Ovary (tissue), 7 donors: ENCODE measurements at regions not wholly inside any gene's neighbourhood (a gene's known extent, or its start where the extent isn't known, plus 50 kb on each side); places are given as distances from the start of the nearest gene placed in this dataset.
"Not testable (repeated sequence)": the region's sequence is repeated elsewhere in the genome, so short reads cannot be mapped to it uniquely, and the experiment has no call there.

ENCODE experiments used
- DNase-seq, 5 donors: peaks; one replicate each; pipeline ENCODE4 v3.0.0-alpha.2; 2019 to 2020
- H3K27ac ChIP-seq, 2 donors: fragments of 200-600 bp; one replicate each; pipeline versions ENCODE4 v1.5.1 to v1.8.0; 2019 to 2022
- H3K27me3 ChIP-seq: fragments of 200-600 bp; one replicate; pipeline ENCODE4 v1.8.0; 2022
- H3K36me3 ChIP-seq: fragments of 200-600 bp; sonication (generic); one replicate; pipeline ENCODE4 v1.5.1; 2019
- H3K4me1 ChIP-seq: one replicate; pipeline ENCODE4 v1.8.1; 2013; ENCODE audit warnings: mild to moderate bottlenecking, moderate library complexity; ENCODE audit not compliant: insufficient read depth
- H3K4me3 ChIP-seq: fragments of 200-600 bp; sonication (generic); one replicate; pipeline ENCODE4 v1.5.1; 2017
- H3K9me3 ChIP-seq, 2 donors: fragments of 200-600 bp in 1 of 2; sonication (generic) in 1 of 2; one replicate each; pipeline versions ENCODE4 v1.5.1 to v1.8.1; 2013 to 2019; ENCODE audit warnings: mild to moderate bottlenecking in 1 of 2, moderate library complexity in 1 of 2
- POLR2A ChIP-seq: fragments of 450-650 bp; IDR thresholded peaks from one replicate; pipeline ENCODE4 v1.6.1; 2017; ENCODE audit warnings: antibody characterized with exemption, mild to moderate bottlenecking, moderate library complexity
- WGBS, 3 donors: extraction: QIAGEN DNeasy Blood & Tissue Kit in 1 of 3; methylation state at CpG; one replicate each; pipeline versions ENCODE4 v1.1.5 to v1.1.7; 2013 to 2017; 5-methylcytosine and 5-hydroxymethylcytosine counted together
- intact Hi-C, 4 donors: fragments of 100-400 bp; cut with DNase I; formaldehyde crosslinking; loops; one replicate each; pipeline versions ENCODE4 v1.11.0 to v1.15.1; 2022 to 2023
- donor health status: DM: no; HTN: no; CAD: no; lungs with moderate emphysema.
- donor health status: DM: no; HTN: no; CAD: no.
- donor health status: Bipolar disorder and iron deficiency.
- donor health status: DM: no; HTN: no; CAD: no.
- donor health status: DM: yes; HTN: yes; CAD: no.

DNA sequence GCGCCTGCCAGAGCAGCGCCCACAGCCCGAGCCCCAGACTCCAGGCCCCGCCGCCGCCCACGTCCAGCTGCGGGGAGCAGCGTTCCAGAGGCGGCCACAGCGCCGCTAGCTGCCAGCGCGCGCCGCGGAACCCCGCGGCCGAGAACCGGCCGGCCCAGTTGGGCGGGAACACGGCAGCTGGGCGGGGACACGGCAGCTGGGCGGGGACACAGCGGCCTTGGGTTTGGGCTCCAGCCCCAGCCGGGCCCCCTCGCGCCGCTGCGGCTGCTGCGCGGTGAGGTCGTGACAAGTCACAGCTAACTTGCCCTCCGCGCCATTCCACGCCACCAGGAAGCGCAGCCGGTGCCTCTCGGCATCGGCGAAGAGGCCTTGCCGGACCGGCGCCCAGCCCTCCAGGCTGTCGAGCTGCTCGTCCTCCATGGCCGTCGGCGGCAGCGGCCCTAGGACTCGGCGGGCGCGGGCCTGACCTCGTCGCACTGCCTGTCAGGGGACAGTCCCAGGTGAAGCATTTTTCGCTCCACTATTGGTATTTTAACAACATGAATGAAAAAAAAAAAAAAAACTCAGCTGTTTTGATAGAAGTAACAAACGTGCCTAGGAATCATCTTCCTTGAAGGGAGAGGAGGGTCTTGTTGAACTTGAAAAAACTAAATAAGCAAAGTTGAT is 56.6 kb upstream of the GOLGA8N start:
- WGBS, 3 donors: 0 to 1% (median 0%) methylated on average over 8 to 23 of the region's 61 CpGs
- intact Hi-C loops, H3K36me3 ChIP-seq, H3K4me1 ChIP-seq, H3K27me3 ChIP-seq, H3K9me3 ChIP-seq: not testable (repeated sequence)
- peak; percentile 23 for TF ChIP-seq POLR2A
- Histone ChIP-seq H3K27ac (peak overlapping the region; percentile 62), H3K4me3 (peak overlapping the region; percentile 56)
- DNase-seq: peak; percentile 19 to 62 (median 39)

GRCh38 chr15:32536057-32536493 is 57.2 kb upstream of the GOLGA8N start:
- H3K9me3 ChIP-seq, intact Hi-C loops, H3K27ac ChIP-seq, H3K4me3 ChIP-seq, H3K36me3 ChIP-seq, H3K4me1 ChIP-seq, H3K27me3 ChIP-seq, DNase-seq: not testable (repeated sequence)
- WGBS, 3 donors: no CpG with 5 or more reads among the region's 55 CpGs

GRCh38 chr15:32535150-32535898 is 57.9 kb upstream of the GOLGA8N start:
- H3K9me3 ChIP-seq, H3K27ac ChIP-seq, H3K4me3 ChIP-seq, H3K27me3 ChIP-seq, DNase-seq, H3K4me1 ChIP-seq, intact Hi-C loops, H3K36me3 ChIP-seq: not testable (repeated sequence)
- no CpG with 5 or more reads among the region's 10 CpGs for WGBS, 3 donors

DNA sequence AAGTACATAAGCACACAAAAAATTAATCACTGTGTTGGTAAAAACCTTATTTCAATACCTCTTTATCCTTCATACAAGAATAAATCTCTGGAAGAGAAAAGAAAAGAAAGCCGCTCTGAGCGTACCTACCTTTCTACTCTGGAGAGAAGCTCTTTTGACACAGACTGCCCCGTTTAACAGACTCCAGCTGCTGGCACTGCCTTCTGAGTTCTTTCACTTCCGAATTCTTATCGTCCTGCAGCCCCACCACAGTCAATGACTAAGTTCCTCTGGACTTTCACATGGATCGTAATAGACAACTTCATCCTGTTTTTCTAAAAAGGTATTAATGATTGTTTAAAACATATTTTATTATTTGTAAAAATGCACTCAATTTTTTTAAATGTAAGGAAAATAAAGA is 67.5 kb upstream of the GOLGA8O start:
- H3K9me3 ChIP-seq, H3K4me3 ChIP-seq, H3K4me1 ChIP-seq, H3K36me3 ChIP-seq, intact Hi-C loops, H3K27ac ChIP-seq, DNase-seq, H3K27me3 ChIP-seq: not testable (repeated sequence)
- 42 to 59% (median 44%) methylated on average over 5 to 6 of the region's 6 CpGs for WGBS, 3 donors

GRCh38 chr15:32522421-32522820 is 67.0 kb upstream of the GOLGA8O start:
- H3K9me3 ChIP-seq, H3K4me3 ChIP-seq, H3K4me1 ChIP-seq, H3K36me3 ChIP-seq, intact Hi-C loops, DNase-seq, H3K27me3 ChIP-seq, H3K27ac ChIP-seq: not testable (repeated sequence)
- WGBS, 3 donors: 93 to 97% (median 97%) methylated on average over 9 of the region's 9 CpGs

DNA sequence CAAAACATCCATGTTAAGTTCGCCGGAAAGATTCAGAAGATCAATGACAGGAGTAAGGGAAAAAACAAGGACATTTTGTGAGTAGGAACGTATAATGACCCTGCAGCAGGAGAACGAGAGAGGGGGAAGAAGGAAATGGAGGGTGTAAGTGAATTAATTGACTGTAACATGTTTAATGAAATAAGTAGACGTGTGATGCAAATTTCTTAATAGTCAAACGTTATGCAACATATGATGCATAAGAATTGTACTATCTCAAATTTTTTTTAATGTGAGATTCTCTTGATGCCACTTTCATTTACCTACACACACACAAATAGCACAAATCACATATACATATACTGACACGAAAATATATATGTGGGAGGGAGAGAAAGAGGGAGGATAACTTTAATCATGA is 63.5 kb upstream of the GOLGA8O start:
- H3K27me3 ChIP-seq, H3K9me3 ChIP-seq, H3K4me1 ChIP-seq, intact Hi-C loops, H3K27ac ChIP-seq, H3K36me3 ChIP-seq, H3K4me3 ChIP-seq, DNase-seq: not testable (repeated sequence)
- WGBS, 3 donors: 78 to 88% (median 86%) methylated on average over 7 of the region's 7 CpGs

DNA sequence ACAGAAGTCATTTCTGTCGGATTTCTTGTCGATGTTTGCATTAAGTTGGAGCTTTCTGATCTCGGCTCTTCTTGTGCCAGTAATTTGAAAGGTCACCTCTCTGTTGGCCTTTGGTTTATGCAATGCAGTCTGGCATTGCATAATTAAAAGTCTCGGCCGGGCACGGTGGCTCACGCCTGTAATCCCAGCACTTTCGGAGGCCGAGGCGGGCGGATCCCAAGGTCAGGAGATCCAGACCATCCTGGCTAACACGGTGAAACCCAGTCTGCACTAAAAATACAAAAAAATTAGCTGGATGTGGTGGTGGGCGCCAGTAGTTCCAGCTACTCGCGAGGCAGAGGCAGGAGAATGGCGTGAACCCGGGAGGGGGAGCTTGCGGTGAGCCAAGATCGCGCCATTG is 62.6 kb upstream of the GOLGA8O start:
- H3K27ac ChIP-seq, H3K27me3 ChIP-seq, DNase-seq, H3K4me1 ChIP-seq, H3K36me3 ChIP-seq, H3K4me3 ChIP-seq, H3K9me3 ChIP-seq, intact Hi-C loops: not testable (repeated sequence)
- 91 to 95% (median 92%) methylated on average over 20 of the region's 20 CpGs for WGBS, 3 donors

DNA sequence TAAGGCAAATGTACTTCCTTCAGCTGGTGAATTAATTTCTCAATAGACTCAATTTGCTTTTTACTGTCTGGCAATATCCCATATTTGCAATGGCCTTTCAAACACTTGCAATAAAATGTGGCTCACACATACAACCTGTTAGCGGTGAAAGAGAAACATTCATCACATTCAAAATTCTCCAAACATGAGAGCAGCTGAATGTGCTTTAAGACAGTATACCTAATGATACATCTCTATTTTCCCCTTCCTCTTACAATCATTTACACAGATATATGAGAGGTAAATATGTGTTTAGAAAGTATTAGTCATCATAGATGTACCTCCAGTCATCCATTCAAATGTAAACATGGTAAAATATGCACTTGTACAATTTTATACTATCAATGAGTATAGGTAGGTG is 61.5 kb upstream of the GOLGA8O start:
- H3K27me3 ChIP-seq, H3K4me3 ChIP-seq, DNase-seq, intact Hi-C loops, H3K27ac ChIP-seq, H3K9me3 ChIP-seq, H3K4me1 ChIP-seq, H3K36me3 ChIP-seq: not testable (repeated sequence)
- WGBS, 3 donors: 94 to 100% (median 100%) methylated on average over 1 of the region's 1 CpG

GRCh38 chr15:32513378-32513777 is 57.9 kb upstream of the GOLGA8O start:
- H3K27me3 ChIP-seq, intact Hi-C loops, H3K36me3 ChIP-seq, H3K4me3 ChIP-seq, DNase-seq, H3K27ac ChIP-seq, H3K9me3 ChIP-seq, H3K4me1 ChIP-seq: not testable (repeated sequence)

DNA sequence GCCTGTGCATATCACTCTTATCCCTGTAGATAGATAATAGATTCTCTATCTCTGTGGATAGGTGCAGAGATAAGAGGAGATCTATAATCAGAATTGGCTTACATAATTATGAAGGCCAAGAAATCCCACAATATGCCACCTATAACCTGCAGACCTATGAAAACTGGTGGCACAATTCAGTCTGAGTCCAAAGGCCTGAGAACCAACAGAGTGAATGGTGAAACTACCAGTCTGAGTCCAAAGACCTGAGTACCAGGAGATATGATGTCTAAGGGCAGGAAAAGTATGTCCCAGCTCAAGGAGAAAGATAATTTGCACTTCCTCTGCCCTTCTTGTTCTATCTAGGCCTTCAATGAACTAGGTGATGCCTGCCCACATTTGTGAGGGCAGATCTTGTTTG is 54.6 kb upstream of the GOLGA8O start:
- intact Hi-C loops, DNase-seq, H3K27me3 ChIP-seq, H3K4me1 ChIP-seq, H3K4me3 ChIP-seq, H3K27ac ChIP-seq, H3K36me3 ChIP-seq, H3K9me3 ChIP-seq: not testable (repeated sequence)

DNA sequence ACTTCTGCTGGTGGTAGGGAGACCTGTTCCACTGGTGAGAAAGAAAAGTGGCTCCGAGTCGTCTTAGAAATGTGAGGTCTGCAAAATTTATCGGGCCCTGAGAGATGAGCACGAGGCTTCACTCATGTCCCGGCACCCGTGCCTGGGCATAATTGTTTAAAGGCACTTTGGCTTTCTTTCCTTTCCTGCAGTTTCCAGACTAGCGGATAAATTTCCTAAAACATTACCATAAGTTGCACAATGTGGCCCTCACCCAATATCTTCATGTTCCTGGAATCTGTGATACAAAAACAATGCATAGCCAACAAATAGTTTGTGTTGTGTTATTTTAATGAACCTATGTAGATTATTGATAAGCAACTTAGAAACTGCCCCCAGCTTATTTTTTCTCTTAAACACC is 52.6 kb upstream of the GOLGA8O start:
- H3K36me3 ChIP-seq, H3K27ac ChIP-seq, DNase-seq, H3K27me3 ChIP-seq, H3K4me1 ChIP-seq, H3K9me3 ChIP-seq, intact Hi-C loops, H3K4me3 ChIP-seq: not testable (repeated sequence)
- WGBS, 3 donors: no CpG with 5 or more reads among the region's 7 CpGs

DNA sequence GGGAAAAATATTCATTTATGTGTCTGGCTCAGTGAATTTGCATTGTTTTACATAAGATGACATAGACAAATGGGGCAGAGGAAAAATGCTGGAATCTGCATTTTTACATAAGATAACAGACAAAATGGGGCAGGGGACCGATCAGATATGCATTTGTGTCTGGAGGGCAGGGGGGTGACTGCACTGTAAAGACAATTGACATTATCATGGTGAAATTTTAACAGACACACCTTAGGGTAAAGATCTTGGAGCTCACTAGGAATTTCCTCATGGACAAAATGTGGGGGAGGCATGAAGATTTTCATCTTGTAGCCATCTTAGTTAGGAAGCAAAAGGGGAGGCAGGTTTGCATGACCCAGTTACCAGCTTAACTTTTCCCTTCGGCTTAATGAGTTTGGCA is 51.4 kb upstream of the GOLGA8O start:
- H3K4me3 ChIP-seq, H3K27ac ChIP-seq, H3K36me3 ChIP-seq, DNase-seq, H3K27me3 ChIP-seq, intact Hi-C loops, H3K9me3 ChIP-seq, H3K4me1 ChIP-seq: not testable (repeated sequence)
- no CpG with 5 or more reads among the region's 2 CpGs for WGBS, 3 donors
